ENCODE measurements at regions not wholly inside any gene's neighbourhood (a gene's known extent, or its start where the extent isn't known, plus 50 kb on each side); places are given as distances from the start of the nearest gene placed in this dataset.

DNA sequence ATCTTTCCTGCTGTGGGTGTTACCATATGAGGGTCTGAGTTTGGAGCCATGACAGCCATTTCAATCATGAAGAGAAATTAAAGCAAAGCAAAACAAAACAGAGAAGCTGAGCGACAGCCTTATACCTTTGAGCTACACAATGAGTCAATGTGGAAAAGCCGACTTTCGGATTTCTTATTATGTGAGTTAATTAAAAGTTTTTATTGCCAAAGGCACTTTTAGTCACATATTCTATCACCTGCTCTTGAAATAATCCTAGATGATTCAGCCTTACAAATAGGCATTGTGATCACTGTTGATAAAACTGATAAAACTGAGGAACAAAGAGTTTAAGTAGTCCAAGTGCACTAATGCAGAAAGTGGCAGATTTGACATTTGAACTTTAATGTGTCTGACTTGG, 381.9 kb upstream of the TENM4 start:
- TF ChIP-seq CTCF (conservative IDR thresholded peaks at IDR 0.05; ENCODE audit: low read length) (no peak), EZH2phosphoT487 (IDR thresholded peaks at IDR 0.05; ENCODE audit: borderline replicate concordance, low read depth, low read length) (no peak)
